ENCODE measurements at regions not wholly inside any gene's neighbourhood (a gene's known extent, or its start where the extent isn't known, plus 50 kb on each side); places are given as distances from the start of the nearest gene placed in this dataset.

DNA sequence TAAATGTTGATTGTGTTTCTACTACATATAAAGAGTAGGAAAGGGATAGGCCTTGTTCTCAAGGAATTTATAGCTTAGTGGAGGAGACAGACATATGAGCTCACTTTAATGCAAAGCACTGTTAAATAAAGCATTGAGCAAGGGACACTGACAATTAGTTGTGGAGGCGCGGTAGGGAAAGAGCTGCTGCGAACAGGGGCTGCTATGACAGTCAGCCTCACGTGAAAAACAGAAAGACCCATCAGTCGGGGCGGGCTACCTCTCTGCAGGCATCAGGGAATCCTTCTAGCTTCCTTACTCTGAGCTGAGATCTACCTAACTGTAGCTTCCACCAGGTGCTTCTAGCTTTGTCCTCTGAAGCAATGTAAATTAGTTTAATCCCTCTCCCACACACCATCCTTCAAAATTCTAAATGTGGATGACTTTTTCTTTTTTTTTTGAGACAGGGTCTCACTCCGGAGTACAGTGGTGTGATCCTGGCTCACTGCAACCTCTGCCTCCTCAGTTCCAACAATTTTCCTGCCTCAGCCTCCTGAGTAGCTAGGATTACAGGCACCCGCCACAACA, 129.9 kb upstream of the ZFHX3 start:
- Histone ChIP-seq H3K4me1 (ENCODE audit: insufficient read depth, low read length) (peaks cover 7% of the 10 kb centered on the region; the same call in 1 of the 2 replicates), H3K79me2 (ENCODE audit: insufficient read depth, low read length) (no peaks in the 10 kb centered on the region), H3K27me3 (ENCODE audit: control insufficient read depth in 1 of 2, insufficient read depth in 2 of 2, low read length in 2 of 2) (peaks cover 0 to 6% of the 10 kb centered on the region in 2 experiments; a peak in 1 of 5 replicates), H3K4me3 (replicated peaks in 1 of 3; ENCODE audit: insufficient read depth in 1 of 3, low read depth in 2 of 3, low read length in 3 of 3) (no peak overlapping the region), H3K36me3 (replicated peaks in 1 of 2; ENCODE audit: control insufficient read depth in 1 of 2, insufficient read depth in 2 of 2, low read length in 2 of 2) (no peaks in the 10 kb centered on the region), H4K20me1 (ENCODE audit: insufficient read depth, low read length) (no peaks in the 10 kb centered on the region), H3K27ac (ENCODE audit: extremely low read length, insufficient read depth, low read length) (no peak overlapping the region), H3K9me3 (ENCODE audit: low read length) (no peaks in the 10 kb centered on the region), H2AFZ (ENCODE audit: low read length) (no peak overlapping the region), H3K9ac (ENCODE audit: insufficient read depth, low read depth, low read length) (no peak overlapping the region), H3K4me2 (ENCODE audit: low read depth, low read length) (no peak overlapping the region)
- BruUV-seq (replicated peaks): no TSS peak
- in situ Hi-C loops (cut with HindIII; ENCODE audit: extremely low pct_ligation_motif_present, low pct_unique_long_range_greater_than_20kb): loop anchor here (10.0 to 25.0 kb wide), 2 partner anchors 113 to 666 kb away; no protein-coding TSS in a partner anchor
- TF ChIP-seq, protein P1, sequence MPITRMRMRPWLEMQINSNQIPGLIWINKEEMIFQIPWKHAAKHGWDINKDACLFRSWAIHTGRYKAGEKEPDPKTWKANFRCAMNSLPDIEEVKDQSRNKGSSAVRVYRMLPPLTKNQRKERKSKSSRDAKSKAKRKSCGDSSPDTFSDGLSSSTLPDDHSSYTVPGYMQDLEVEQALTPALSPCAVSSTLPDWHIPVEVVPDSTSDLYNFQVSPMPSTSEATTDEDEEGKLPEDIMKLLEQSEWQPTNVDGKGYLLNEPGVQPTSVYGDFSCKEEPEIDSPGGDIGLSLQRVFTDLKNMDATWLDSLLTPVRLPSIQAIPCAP (CRISPR knock-in tag; IDR thresholded peaks at IDR 0.05; ENCODE audit: low read depth): no peak
- TF ChIP-seq SMARCC2 (IDR thresholded peaks at IDR 0.05): no peak
- TF ChIP-seq BRCA1 (CRISPR knock-in tag; IDR thresholded peaks at IDR 0.05): no peak
- no peak for TF ChIP-seq ZNF772 (CRISPR knock-in tag; IDR thresholded peaks at IDR 0.05)
- no peak for TF ChIP-seq HMGA1 (CRISPR knock-in tag; conservative IDR thresholded peaks at IDR 0.05)
- no peak for TF ChIP-seq TCF7L2 (IDR thresholded peaks at IDR 0.05; ENCODE audit: low read depth, low read length)
- no peak for TF ChIP-seq ZNF775 (CRISPR knock-in tag; IDR thresholded peaks at IDR 0.05; ENCODE audit: borderline replicate concordance)
- no peak for TF ChIP-seq HMG20B (CRISPR knock-in tag; conservative IDR thresholded peaks at IDR 0.05)
- TF ChIP-seq, protein P2, sequence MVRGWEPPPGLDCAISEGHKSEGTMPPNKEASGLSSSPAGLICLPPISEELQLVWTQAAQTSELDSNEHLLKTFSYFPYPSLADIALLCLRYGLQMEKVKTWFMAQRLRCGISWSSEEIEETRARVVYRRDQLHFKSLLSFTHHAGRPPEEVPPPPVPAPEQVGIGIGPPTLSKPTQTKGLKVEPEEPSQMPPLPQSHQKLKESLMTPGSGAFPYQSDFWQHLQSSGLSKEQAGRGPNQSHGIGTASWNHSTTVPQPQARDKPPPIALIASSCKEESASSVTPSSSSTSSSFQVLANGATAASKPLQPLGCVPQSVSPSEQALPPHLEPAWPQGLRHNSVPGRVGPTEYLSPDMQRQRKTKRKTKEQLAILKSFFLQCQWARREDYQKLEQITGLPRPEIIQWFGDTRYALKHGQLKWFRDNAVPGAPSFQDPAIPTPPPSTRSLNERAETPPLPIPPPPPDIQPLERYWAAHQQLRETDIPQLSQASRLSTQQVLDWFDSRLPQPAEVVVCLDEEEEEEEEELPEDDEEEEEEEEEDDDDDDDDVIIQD (CRISPR knock-in tag; IDR thresholded peaks at IDR 0.05; ENCODE audit: low read depth): no peak
- TF ChIP-seq SIN3B (IDR thresholded peaks at IDR 0.05; ENCODE audit: low read length): no peak
- no peak for TF ChIP-seq HHEX (CRISPR knock-in tag; IDR thresholded peaks at IDR 0.05)
- no peak for TF ChIP-seq ZNF124 (CRISPR knock-in tag; IDR thresholded peaks at IDR 0.05)
- no peak for TF ChIP-seq ZNF180 (CRISPR knock-in tag; IDR thresholded peaks at IDR 0.05; ENCODE audit: borderline replicate concordance, low read depth)
- TF ChIP-seq KDM6A (CRISPR knock-in tag; IDR thresholded peaks at IDR 0.05; ENCODE audit: low read depth): no peak
- no peak for TF ChIP-seq ZBTB21 (CRISPR knock-in tag; IDR thresholded peaks at IDR 0.05)
- TF ChIP-seq KLF16 (CRISPR knock-in tag; IDR thresholded peaks at IDR 0.05): no peak
- TF ChIP-seq CBX2 (IDR thresholded peaks at IDR 0.05; ENCODE audit: low read depth, low read length): no peak
- TF ChIP-seq CBX2 (CRISPR knock-in tag; IDR thresholded peaks at IDR 0.05; ENCODE audit: low read depth): no peak
- TF ChIP-seq ZNF572 (CRISPR knock-in tag; IDR thresholded peaks at IDR 0.05): no peak
- no peak for TF ChIP-seq ZNF552 (CRISPR knock-in tag; IDR thresholded peaks at IDR 0.05; ENCODE audit: borderline replicate concordance)
- ChIA-PET CTCF (ENCODE audit: low intra/inter-chr PET ratio, low total read pairs) (no interaction called here), POLR2A (no interaction called here)
- DNase-seq (ENCODE audit: low spot score) (no peak), ATAC-seq (no peak), FAIRE-seq (no peak)
- intact Hi-C loops (cut with micrococcal nuclease; ENCODE audit: unreplicated experiment): no loop called here
- 55% methylated on average over 8 of the region's 8 CpGs for WGBS (ENCODE audit: low lambda C conversion rate)

Data from HepG2 (cell line).